ENCODE measurements at regions not wholly inside any gene's neighbourhood (a gene's known extent, or its start where the extent isn't known, plus 50 kb on each side); places are given as distances from the start of the nearest gene placed in this dataset.

DNA sequence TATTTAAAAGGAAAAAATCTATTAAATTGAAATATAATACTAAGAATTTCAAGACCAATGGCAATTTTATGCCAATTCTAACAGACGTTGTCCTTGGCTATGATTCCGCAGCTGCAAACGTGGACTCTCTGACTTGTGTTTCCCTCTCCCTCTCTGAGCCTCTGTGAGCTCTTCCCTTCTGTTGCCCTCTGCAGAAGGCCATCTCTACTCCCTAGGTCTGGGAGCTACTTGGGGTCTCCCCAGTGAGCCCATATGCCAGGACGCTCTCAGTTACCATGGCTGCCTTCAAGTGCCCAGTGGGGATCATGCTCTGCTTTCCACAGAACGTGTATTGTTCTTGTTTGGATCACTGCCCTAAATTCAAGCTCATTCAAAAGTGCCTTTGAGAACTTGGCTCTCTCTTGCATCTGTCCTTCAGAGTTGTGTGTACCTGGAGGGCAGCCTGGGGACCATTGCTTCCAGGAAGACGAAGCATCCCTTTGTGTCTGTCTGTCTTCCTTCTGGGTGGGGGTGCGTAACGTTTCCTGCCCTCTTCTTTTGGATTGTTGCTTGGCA is 97.5 kb upstream of the TSPAN2 start:
- TF ChIP-seq CTCF (IDR thresholded peaks at IDR 0.05) = no peak
- TF ChIP-seq POLR2A (IDR thresholded peaks at IDR 0.05) = no peak

Data from esophagus squamous epithelium (tissue), 4 donors.